ENCODE measurements at regions not wholly inside any gene's neighbourhood (a gene's known extent, or its start where the extent isn't known, plus 50 kb on each side); places are given as distances from the start of the nearest gene placed in this dataset.

GRCh38 chrX:118182681-118183080, 66.1 kb upstream of the KLHL13 start:
- ATAC-seq (ENCODE audit: low FRiP score) (no peak), DNase-seq (no peak)
- Histone ChIP-seq H3K4me3 (ENCODE audit: low read length in 2 of 2) (no peak overlapping the region), H3K27me3 (ENCODE audit: control insufficient read depth in 1 of 2, insufficient read depth in 2 of 2, low read length in 1 of 2) (no peaks in the 10 kb centered on the region), H3K9me3 (ENCODE audit: control insufficient read depth, low read length) (no peaks in the 10 kb centered on the region), H3K27ac (ENCODE audit: low read depth in 1 of 2, low read length in 2 of 2) (no peak overlapping the region), H3K36me3 (ENCODE audit: control insufficient read depth in 1 of 2, insufficient read depth in 2 of 2, low read length in 1 of 2) (no peaks in the 10 kb centered on the region), H3K4me1 (ENCODE audit: control insufficient read depth in 1 of 2, insufficient read depth in 2 of 2, low read length in 2 of 2) (peaks cover 0 to 4% of the 10 kb centered on the region in 2 donors)
- 39 to 41% methylated on average over 3 of the region's 3 CpGs for WGBS, 2 donors
- intact Hi-C loops (cut with DNase I) = no loop called here

GRCh38 chrX:118183606-118184005, 67.0 kb upstream of the KLHL13 start:
- Histone ChIP-seq H3K36me3 (ENCODE audit: control insufficient read depth in 1 of 2, insufficient read depth in 2 of 2, low read length in 1 of 2) (no peaks in the 10 kb centered on the region), H3K9me3 (ENCODE audit: control insufficient read depth, low read length) (no peaks in the 10 kb centered on the region), H3K27ac (ENCODE audit: low read depth in 1 of 2, low read length in 2 of 2) (no peak overlapping the region), H3K27me3 (ENCODE audit: control insufficient read depth in 1 of 2, insufficient read depth in 2 of 2, low read length in 1 of 2) (no peaks in the 10 kb centered on the region), H3K4me3 (ENCODE audit: low read length in 2 of 2) (no peak overlapping the region), H3K4me1 (ENCODE audit: control insufficient read depth in 1 of 2, insufficient read depth in 2 of 2, low read length in 2 of 2) (peaks cover 0 to 4% of the 10 kb centered on the region in 2 donors)
- 90 to 96% methylated on average over 1 of the region's 1 CpG for WGBS, 2 donors
- intact Hi-C loops (cut with DNase I) = no loop called here
- ATAC-seq (ENCODE audit: low FRiP score) (no peak), DNase-seq (no peak)

DNA sequence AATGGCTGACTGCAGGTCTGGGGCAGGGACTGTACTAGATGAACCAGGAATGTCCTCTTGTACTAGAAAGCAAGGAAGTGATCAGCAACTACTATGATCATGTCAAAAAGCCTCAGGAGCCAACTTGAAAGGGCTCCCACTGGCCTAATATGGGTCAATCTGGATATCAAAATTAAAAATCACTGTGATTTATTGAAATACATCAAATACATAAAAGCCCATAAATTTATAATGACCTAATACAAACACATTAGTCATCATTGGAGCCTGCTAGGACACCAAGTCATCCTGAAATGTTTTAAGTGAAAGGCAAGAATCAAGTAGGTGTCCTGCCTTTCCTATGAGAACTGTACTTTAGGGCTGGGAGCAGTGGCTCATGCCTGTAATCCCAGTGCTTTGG, 70.5 kb upstream of the KLHL13 start:
- Histone ChIP-seq H3K27ac (ENCODE audit: low read depth in 1 of 2, low read length in 2 of 2) (no peak overlapping the region), H3K4me1 (ENCODE audit: control insufficient read depth in 1 of 2, insufficient read depth in 2 of 2, low read length in 2 of 2) (no peaks in the 10 kb centered on the region), H3K36me3 (ENCODE audit: control insufficient read depth in 1 of 2, insufficient read depth in 2 of 2, low read length in 1 of 2) (no peaks in the 10 kb centered on the region), H3K27me3 (ENCODE audit: control insufficient read depth in 1 of 2, insufficient read depth in 2 of 2, low read length in 1 of 2) (no peaks in the 10 kb centered on the region), H3K9me3 (ENCODE audit: control insufficient read depth, low read length) (no peaks in the 10 kb centered on the region), H3K4me3 (ENCODE audit: low read length in 2 of 2) (no peak overlapping the region)
- ATAC-seq (ENCODE audit: low FRiP score) (no peak), DNase-seq (no peak)
- intact Hi-C loops (cut with DNase I) = no loop called here

DNA sequence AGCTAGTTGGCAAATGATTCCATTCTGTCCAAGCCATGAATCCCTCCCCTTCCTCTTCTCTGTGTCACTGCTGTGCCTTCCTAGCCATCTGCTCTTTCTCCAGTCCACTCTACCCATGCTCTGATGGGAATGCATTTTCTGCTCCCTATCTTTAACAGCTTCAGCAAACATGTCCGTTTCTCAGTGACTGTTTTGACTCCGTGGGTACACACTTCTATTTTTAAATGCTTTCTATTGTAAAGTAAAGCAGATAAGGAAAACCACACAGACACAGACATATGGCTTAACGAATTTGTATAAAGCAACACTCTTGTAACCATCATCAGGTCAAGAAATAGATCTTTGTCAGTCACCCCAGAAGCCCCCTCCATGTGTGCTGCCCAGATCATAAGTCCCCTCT, 72.4 kb upstream of the KLHL13 start:
- H3K9me3 ChIP-seq (ENCODE audit: control insufficient read depth, low read length) = no peaks in the 10 kb centered on the region
- no peak for ATAC-seq (ENCODE audit: low FRiP score)
- no peak overlapping the region for H3K4me3 ChIP-seq (ENCODE audit: low read length in 2 of 2)

DNA sequence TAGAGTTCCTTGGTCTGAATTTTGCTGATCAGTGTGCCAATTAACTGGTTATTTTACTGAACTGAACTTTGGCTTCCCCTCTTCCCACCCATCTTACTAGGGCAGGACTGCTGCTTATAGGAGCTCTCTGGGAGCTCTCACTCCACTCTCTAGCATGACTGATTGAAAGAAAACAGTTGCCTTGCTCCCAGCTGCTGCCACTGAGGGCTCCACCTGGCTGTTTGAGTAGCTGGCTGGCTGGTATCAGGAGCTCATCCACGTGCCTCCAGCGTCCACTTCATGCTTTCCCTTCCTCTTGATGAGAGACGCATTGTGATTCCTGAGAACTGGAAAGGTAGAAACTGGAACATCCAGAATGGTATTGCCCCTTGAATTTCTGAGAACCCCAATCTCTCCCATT, 73.0 kb upstream of the KLHL13 start:
- WGBS, 2 donors = 52 to 70% methylated on average over 3 of the region's 3 CpGs

More for the DNA sequence above, 72.4 kb upstream of the KLHL13 start:
- H3K27me3 ChIP-seq (ENCODE audit: control insufficient read depth in 1 of 2, insufficient read depth in 2 of 2, low read length in 1 of 2) = no peaks in the 10 kb centered on the region
- H3K27ac ChIP-seq (ENCODE audit: low read depth in 1 of 2, low read length in 2 of 2) = no peak overlapping the region
- WGBS, 2 donors = 2 to 6% methylated on average over 3 of the region's 3 CpGs
- no peak for DNase-seq
- intact Hi-C loops (cut with DNase I) = no loop called here
- H3K4me1 ChIP-seq (ENCODE audit: control insufficient read depth in 1 of 2, insufficient read depth in 2 of 2, low read length in 2 of 2) = no peaks in the 10 kb centered on the region
- H3K36me3 ChIP-seq (ENCODE audit: control insufficient read depth in 1 of 2, insufficient read depth in 2 of 2, low read length in 1 of 2) = no peaks in the 10 kb centered on the region

GRCh38 chrX:118197730-118198129, 81.1 kb upstream of the KLHL13 start:
- no peaks in the 10 kb centered on the region for H3K36me3 ChIP-seq (ENCODE audit: control insufficient read depth in 1 of 2, insufficient read depth in 2 of 2, low read length in 1 of 2)
- DNase-seq = no peak

More for the DNA sequence above, 73.0 kb upstream of the KLHL13 start:
- DNase-seq (no peak), ATAC-seq (ENCODE audit: low FRiP score) (no peak)
- intact Hi-C loops (cut with DNase I) = no loop called here
- H3K4me3 ChIP-seq (ENCODE audit: low read length in 2 of 2) = no peak overlapping the region
- no peaks in the 10 kb centered on the region for H3K27me3 ChIP-seq (ENCODE audit: control insufficient read depth in 1 of 2, insufficient read depth in 2 of 2, low read length in 1 of 2)
- no peaks in the 10 kb centered on the region for H3K36me3 ChIP-seq (ENCODE audit: control insufficient read depth in 1 of 2, insufficient read depth in 2 of 2, low read length in 1 of 2)
- no peaks in the 10 kb centered on the region for H3K9me3 ChIP-seq (ENCODE audit: control insufficient read depth, low read length)
- H3K27ac ChIP-seq (ENCODE audit: low read depth in 1 of 2, low read length in 2 of 2) = no peak overlapping the region
- no peaks in the 10 kb centered on the region for H3K4me1 ChIP-seq (ENCODE audit: control insufficient read depth in 1 of 2, insufficient read depth in 2 of 2, low read length in 2 of 2)

DNA sequence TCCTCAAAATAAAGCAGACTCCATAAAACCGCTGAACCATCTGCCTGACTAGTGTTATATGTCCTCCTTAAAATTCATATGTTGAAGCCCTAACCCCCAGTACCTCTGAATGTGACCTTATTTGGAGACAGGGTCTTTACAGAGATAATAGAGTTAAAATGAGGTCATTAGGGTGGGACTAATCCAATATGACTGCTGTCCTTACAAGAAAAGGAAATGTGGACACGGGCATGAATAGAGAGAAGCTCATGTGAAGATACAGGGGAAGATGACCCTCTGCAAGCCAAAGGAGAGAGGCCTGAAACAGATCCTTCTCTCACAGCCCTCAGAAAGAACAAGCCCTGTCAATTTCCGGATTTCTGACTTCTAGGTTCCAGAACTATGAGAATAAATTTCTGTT, 82.0 kb upstream of the KLHL13 start:
- Histone ChIP-seq H3K4me1 (ENCODE audit: control insufficient read depth in 1 of 2, insufficient read depth in 2 of 2, low read length in 2 of 2) (no peaks in the 10 kb centered on the region), H3K4me3 (ENCODE audit: low read length in 2 of 2) (no peak overlapping the region), H3K9me3 (ENCODE audit: control insufficient read depth, low read length) (no peaks in the 10 kb centered on the region), H3K27me3 (ENCODE audit: control insufficient read depth in 1 of 2, insufficient read depth in 2 of 2, low read length in 1 of 2) (no peaks in the 10 kb centered on the region), H3K36me3 (ENCODE audit: control insufficient read depth in 1 of 2, insufficient read depth in 2 of 2, low read length in 1 of 2) (no peaks in the 10 kb centered on the region), H3K27ac (ENCODE audit: low read depth in 1 of 2, low read length in 2 of 2) (no peak overlapping the region)
- 50 to 83% methylated on average over 3 of the region's 3 CpGs for WGBS, 2 donors
- intact Hi-C loops (cut with DNase I) = no loop called here
- no peak for ATAC-seq (ENCODE audit: low FRiP score)
- DNase-seq = no peak

More at GRCh38 chrX:118197730-118198129, 81.1 kb upstream of the KLHL13 start:
- Histone ChIP-seq H3K27ac (ENCODE audit: low read depth in 1 of 2, low read length in 2 of 2) (no peak overlapping the region), H3K27me3 (ENCODE audit: control insufficient read depth in 1 of 2, insufficient read depth in 2 of 2, low read length in 1 of 2) (no peaks in the 10 kb centered on the region), H3K4me1 (ENCODE audit: control insufficient read depth in 1 of 2, insufficient read depth in 2 of 2, low read length in 2 of 2) (no peaks in the 10 kb centered on the region), H3K4me3 (ENCODE audit: low read length in 2 of 2) (no peak overlapping the region), H3K9me3 (ENCODE audit: control insufficient read depth, low read length) (no peaks in the 10 kb centered on the region)
- 64 to 88% methylated on average over 1 of the region's 1 CpG for WGBS, 2 donors
- no peak for ATAC-seq (ENCODE audit: low FRiP score)
- intact Hi-C loops (cut with DNase I) = no loop called here

DNA sequence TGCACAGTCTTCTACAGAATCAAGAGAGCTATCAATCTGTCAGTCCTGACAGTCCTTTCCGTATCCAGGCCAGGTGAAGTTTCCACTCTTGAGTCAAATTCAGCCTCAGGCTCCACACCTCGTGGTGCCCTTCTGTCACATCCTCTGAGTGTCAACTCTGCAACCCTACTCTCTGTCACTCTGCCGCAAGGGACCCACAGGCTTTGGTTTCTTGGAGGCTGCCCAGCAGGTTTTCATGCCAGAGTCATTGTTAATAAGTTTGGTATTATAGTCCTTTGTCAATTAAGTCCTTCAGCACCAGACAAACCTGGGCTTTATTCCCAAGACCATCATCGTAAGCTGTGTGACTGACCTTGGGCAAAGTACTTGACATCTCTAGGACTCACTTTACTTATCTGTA, 83.4 kb upstream of the KLHL13 start:
- WGBS, 2 donors = 67 to 79% methylated on average over 4 of the region's 4 CpGs
- Histone ChIP-seq H3K4me1 (ENCODE audit: control insufficient read depth in 1 of 2, insufficient read depth in 2 of 2, low read length in 2 of 2) (no peaks in the 10 kb centered on the region), H3K27me3 (ENCODE audit: control insufficient read depth in 1 of 2, insufficient read depth in 2 of 2, low read length in 1 of 2) (no peaks in the 10 kb centered on the region), H3K9me3 (ENCODE audit: control insufficient read depth, low read length) (no peaks in the 10 kb centered on the region), H3K27ac (ENCODE audit: low read depth in 1 of 2, low read length in 2 of 2) (no peak overlapping the region), H3K36me3 (ENCODE audit: control insufficient read depth in 1 of 2, insufficient read depth in 2 of 2, low read length in 1 of 2) (no peaks in the 10 kb centered on the region), H3K4me3 (ENCODE audit: low read length in 2 of 2) (no peak overlapping the region)
- intact Hi-C loops (cut with DNase I) = no loop called here
- ATAC-seq (ENCODE audit: low FRiP score) = no peak
- no peak for DNase-seq

DNA sequence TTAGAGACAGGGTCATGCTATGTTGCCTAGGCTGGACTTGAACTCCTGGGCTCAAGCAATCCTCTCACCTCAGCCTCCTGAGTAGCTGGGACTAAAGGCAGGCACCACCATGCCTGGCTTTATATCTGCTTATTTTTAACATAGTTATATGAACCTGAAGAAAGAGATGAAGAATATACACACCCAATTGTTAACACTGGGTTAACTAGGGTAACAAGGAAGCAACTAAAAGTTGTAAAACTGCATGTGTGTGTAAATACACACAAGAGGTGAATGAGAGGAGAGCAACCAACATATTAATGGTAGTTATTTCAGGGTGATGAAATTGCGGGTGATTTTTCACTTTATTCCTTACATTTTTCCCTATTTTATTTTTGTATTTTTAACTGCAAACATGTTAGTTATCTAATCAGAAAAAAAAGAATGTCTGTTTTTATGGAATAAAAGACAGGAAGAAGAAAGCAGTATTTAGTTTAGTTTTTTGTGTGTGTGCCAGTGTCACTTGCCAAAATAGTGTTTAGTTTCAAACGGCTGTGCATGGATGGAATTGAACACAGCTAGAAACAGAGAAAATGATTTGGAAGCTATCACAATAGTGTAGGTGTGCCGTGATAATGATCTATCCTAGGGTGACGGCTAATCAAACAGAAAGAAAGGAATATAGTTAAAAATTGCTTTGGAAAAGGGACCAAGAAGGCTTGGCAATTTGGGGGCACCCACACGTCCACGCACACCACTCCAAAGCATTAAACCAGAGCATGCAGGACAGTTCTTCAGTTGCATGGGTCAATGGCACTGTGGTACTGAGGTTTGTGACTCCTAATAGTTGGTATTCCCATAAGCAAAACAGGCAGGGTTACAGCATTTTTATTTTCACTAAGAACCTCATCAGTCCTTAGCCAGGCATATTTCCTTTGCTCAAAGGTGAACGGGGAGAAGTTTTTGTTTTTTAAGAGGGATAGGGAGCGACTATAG, 89.1 kb upstream of the KLHL13 start:
- Histone ChIP-seq H3K27me3 (ENCODE audit: control insufficient read depth in 1 of 2, insufficient read depth in 2 of 2, low read length in 1 of 2) (no peaks in the 10 kb centered on the region), H3K4me3 (ENCODE audit: low read length in 2 of 2) (no peak overlapping the region), H3K9me3 (ENCODE audit: control insufficient read depth, low read length) (no peaks in the 10 kb centered on the region), H3K27ac (ENCODE audit: low read depth in 1 of 2, low read length in 2 of 2) (no peak overlapping the region), H3K36me3 (ENCODE audit: control insufficient read depth in 1 of 2, insufficient read depth in 2 of 2, low read length in 1 of 2) (no peaks in the 10 kb centered on the region), H3K4me1 (ENCODE audit: control insufficient read depth in 1 of 2, insufficient read depth in 2 of 2, low read length in 2 of 2) (no peaks in the 10 kb centered on the region)
- ATAC-seq (ENCODE audit: low FRiP score) = no peak
- intact Hi-C loops (cut with DNase I) = no loop called here
- DNase-seq = no peak
- WGBS, 2 donors = 36 to 44% methylated on average over 8 of the region's 8 CpGs
